Activated CD8-positive, alpha-beta memory T cell treated with anti-CD3 and anti-CD28 coated beads, Interleukin-2, amount 50 U/mL, for 1 hour (primary cell): ENCODE measurements at regions not wholly inside any gene's neighbourhood (a gene's known extent, or its start where the extent isn't known, plus 50 kb on each side); places are given as distances from the start of the nearest gene placed in this dataset.
"Not testable (repeated sequence)": the region's sequence is repeated elsewhere in the genome, so short reads cannot be mapped to it uniquely, and the experiment has no call there.

Experiments
- DNase-seq: peaks from one replicate; pipeline ENCODE4 v3.0.0-alpha.2; 2020; ENCODE audit errors: extremely low read depth

DNA sequence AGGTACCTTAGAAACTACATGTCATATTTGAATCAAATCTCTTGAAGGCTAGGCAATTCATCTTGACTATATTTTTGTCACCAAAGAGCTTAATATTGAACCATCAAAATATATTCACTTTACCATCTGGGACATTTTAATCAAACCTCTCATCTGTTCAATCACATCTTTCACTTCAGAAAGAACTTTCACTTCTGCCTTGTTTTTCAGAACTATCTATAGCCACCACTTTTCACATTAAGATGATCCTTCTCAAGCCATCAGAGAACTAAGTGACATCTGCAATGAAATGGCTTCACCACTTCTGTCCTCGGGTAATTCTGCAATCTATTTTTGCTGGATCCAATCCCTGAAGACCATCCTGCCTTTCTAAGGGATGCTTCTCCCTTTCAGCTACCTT is 57.8 kb downstream of the OR2B2 start:
- DNase-seq: no peak

- DNase-seq: no peak
Measured at GRCh38 chr6:27851440-27851839, 60.8 kb downstream of the OR2B2 start.

- not testable (repeated sequence) for DNase-seq
Measured at GRCh38 chr6:27849001-27849400, 63.2 kb downstream of the OR2B2 start.

- DNase-seq: no peak
Measured at GRCh38 chr6:27847706-27848105, 64.5 kb downstream of the OR2B2 start.

GRCh38 chr6:27840572-27840971 is 71.6 kb downstream of the OR2B2 start:
- DNase-seq: no peak

- no peak for DNase-seq
Measured at GRCh38 chr6:27839626-27840475, 72.3 kb downstream of the OR2B2 start.

GRCh38 chr6:27838945-27839625 is 73.1 kb downstream of the OR2B2 start:
- DNase-seq: no peak

DNA sequence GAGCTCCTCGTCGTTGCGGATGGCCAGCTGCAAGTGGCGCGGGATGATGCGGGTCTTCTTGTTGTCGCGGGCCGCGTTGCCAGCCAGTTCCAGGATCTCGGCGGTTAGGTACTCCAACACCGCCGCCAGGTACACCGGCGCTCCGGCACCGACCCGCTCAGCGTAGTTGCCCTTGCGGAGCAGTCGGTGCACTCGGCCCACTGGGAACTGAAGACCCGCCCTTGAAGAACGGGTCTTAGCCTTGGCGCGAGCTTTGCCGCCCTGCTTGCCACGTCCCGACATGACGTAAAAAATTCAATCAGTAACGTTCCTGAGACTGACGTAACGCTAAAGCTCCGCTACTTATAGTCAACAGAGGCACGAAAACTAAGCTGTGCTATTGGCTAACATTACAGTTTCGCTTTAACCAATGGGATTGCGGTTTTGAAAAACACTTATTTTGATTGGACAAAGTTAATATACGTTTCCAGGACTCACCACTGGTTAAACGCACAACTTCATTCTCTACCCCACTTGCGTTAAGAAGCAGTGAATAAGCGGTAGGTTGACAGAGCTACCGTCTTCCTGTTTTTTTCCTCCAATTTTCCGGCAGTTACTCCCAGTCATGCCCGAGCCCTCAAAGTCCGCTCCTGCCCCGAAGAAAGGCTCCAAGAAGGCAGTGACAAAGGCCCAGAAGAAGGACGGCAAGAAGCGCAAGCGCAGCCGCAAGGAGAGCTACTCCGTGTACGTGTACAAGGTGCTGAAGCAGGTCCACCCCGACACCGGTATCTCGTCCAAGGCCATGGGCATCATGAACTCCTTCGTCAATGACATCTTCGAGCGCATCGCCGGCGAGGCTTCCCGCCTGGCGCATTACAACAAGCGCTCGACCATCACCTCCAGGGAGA is 73.9 kb downstream of the OR2B2 start:
- DNase-seq: peak; percentile 61

DNA sequence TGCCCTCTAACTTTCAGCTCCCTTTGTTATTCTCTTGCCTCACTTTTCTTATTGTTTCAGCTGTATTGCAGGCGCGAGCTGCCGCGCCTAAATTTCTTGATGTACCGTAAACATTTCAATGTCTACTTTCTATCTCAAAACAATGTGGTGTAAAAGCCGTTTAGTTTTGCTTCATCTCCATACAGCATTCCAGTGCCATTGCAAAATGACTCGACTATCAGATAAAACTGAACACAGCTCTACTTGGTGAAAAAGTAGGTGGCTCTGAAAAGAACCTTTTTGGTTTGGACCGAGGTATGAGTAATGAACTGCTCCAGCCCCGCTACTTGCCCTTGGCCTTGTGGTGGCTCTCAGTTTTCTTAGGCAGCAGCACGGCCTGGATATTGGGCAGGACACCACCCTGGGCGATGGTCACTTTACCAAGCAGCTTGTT is 74.6 kb downstream of the OR2B2 start:
- DNase-seq: no peak

- DNase-seq: no peak
Measured at GRCh38 chr6:27836783-27837624, 75.2 kb downstream of the OR2B2 start.

- DNase-seq: no peak
Measured at GRCh38 chr6:27836141-27836782, 75.9 kb downstream of the OR2B2 start.

DNA sequence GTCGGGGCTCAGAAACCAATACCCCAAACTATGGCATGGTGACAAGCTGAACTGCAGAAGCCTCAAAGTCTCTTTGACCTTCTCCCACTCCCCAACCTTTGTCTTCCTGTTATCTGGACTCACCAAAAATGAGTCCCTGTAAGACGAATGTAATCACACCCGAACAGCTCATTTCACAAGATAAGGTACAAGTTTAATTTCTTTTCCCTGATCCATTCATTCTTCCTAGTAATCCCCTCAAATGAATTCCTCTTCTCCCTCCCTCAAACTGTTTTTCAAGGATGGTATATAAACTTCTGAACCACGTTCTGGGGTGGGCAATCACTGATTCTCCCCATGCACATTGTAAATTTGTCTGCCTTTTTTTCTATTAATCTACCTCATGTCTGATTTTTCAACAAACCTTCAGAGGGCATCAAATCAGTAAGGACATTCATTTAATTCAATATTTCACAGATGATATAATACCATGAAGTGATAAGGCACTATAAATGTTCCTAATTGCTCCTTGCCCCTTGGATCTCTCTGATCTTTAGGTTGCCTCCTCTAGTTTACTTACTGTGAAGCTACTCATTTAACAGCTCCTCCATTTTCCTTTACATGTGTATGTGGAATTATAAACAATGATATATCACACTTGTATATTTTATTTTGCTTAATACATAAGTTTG is 77.2 kb downstream of the OR2B2 start:
- no peak for DNase-seq

- DNase-seq: no peak
Measured at GRCh38 chr6:27834384-27834783, 77.8 kb downstream of the OR2B2 start.

- DNase-seq: not testable (repeated sequence)
Measured at GRCh38 chr6:27831434-27832081, 80.6 kb downstream of the OR2B2 start.

GRCh38 chr6:27830600-27831433 is 81.4 kb downstream of the OR2B2 start:
- DNase-seq: not testable (repeated sequence)

DNA sequence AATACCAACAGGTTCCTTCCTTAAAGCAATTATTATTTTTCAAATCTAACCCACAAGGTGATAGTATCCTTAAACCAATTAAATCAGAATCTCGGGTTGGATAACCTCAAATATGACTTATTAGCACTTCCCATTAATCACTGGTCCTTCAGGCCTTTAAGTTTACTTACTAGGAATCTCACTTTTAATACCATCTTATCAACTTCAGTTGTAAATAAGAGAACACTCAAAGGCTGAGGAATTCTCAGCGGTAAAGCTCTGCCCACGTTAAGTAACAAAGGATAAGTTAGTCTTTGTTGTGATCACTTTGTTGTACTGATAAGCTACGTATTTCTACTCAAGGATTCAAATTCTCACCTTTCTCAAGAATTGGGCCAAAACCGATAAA is 82.0 kb downstream of the OR2B2 start:
- no peak for DNase-seq

GRCh38 chr6:27829453-27830211 is 82.6 kb downstream of the OR2B2 start:
- no peak for DNase-seq

- not testable (repeated sequence) for DNase-seq
Measured at GRCh38 chr6:27827477-27827876, 84.7 kb downstream of the OR2B2 start.
